ENCODE measurements at regions not wholly inside any gene's neighbourhood (a gene's known extent, or its start where the extent isn't known, plus 50 kb on each side); places are given as distances from the start of the nearest gene placed in this dataset.

GRCh38 chr1:170397061-170397460, 134.9 kb upstream of the GORAB start (continued):
- no peak for TF ChIP-seq CTCF (conservative IDR thresholded peaks at IDR 0.05; ENCODE audit: low read depth in 2 of 2)
- TF ChIP-seq POLR2AphosphoS5 (IDR thresholded peaks at IDR 0.05; ENCODE audit: low read depth): no peak
- no peak for TF ChIP-seq NANOG (IDR thresholded peaks at IDR 0.05; ENCODE audit: borderline replicate concordance)
- TF ChIP-seq ZNF331 (CRISPR knock-in tag; IDR thresholded peaks at IDR 0.05; ENCODE audit: low read depth): no peak
- TF ChIP-seq EZH2 (IDR thresholded peaks at IDR 0.05; ENCODE audit: low read depth, unreplicated experiment): no peak

- H3F3A ChIP-seq (replicated peaks; ENCODE audit: low read depth): no peaks in the 10 kb centered on the region
- Mint-ChIP-seq H3K27me3 (ENCODE audit: insufficient read depth, low read depth, poor library complexity) (no peaks in the 10 kb centered on the region), H3K4me3 (no peak overlapping the region), H3K27ac (no peak overlapping the region), H3K9me3 (no peaks in the 10 kb centered on the region), H3K36me3 (ENCODE audit: low read depth) (no peaks in the 10 kb centered on the region), H3K4me1 (no peaks in the 10 kb centered on the region)
- no peak for ATAC-seq
- H3K4me3 ChIP-seq: no peak overlapping the region
- no peaks in the 10 kb centered on the region for H3K9me2 ChIP-seq (ENCODE audit: insufficient read depth)
- H3K27ac ChIP-seq (ENCODE audit: low read depth): no peak overlapping the region
- no peaks in the 10 kb centered on the region for H3K27me3 ChIP-seq (ENCODE audit: insufficient read depth)
- H2AFZ ChIP-seq: no peak overlapping the region
- no peaks in the 10 kb centered on the region for H3K4me1 ChIP-seq (ENCODE audit: insufficient read depth)
- H4K20me1 ChIP-seq (replicated peaks; ENCODE audit: insufficient read depth): no peaks in the 10 kb centered on the region
- DNase-seq (ENCODE audit: low spot score): no peak
- no peaks in the 10 kb centered on the region for H3K79me2 ChIP-seq (replicated peaks; ENCODE audit: insufficient read depth)
- no peaks in the 10 kb centered on the region for H3K36me3 ChIP-seq (ENCODE audit: insufficient read depth)
- no peak overlapping the region for H3K4me2 ChIP-seq
- no peak for TF ChIP-seq NANOG (IDR thresholded peaks at IDR 0.05; ENCODE audit: borderline replicate concordance)
- no peak for TF ChIP-seq POLR2AphosphoS5 (IDR thresholded peaks at IDR 0.05; ENCODE audit: low read depth)
- TF ChIP-seq ZNF331 (CRISPR knock-in tag; IDR thresholded peaks at IDR 0.05; ENCODE audit: low read depth): no peak
- TF ChIP-seq EZH2 (IDR thresholded peaks at IDR 0.05; ENCODE audit: low read depth, unreplicated experiment): no peak
- no peak for TF ChIP-seq ETS1 (IDR thresholded peaks at IDR 0.05)
- TF ChIP-seq ZNF462 (CRISPR knock-in tag; IDR thresholded peaks at IDR 0.05): no peak
- TF ChIP-seq REST (IDR thresholded peaks at IDR 0.05; ENCODE audit: unreplicated experiment): no peak
Measured at GRCh38 chr1:170402476-170403311, 129.3 kb upstream of the GORAB start.
